A673 (cell line): ENCODE measurements at regions not wholly inside any gene's neighbourhood (a gene's known extent, or its start where the extent isn't known, plus 50 kb on each side); places are given as distances from the start of the nearest gene placed in this dataset.

ENCODE experiments used
- CTCF ChIP-seq: fragments of 300-800, 200-600 bp; sonication (generic); conservative IDR thresholded peaks from 2 replicates; pipeline ENCODE4 v1.5.1; 2017; ENCODE audit warnings: low read depth, mild to moderate bottlenecking, antibody characterized with exemption, low read length, moderate library complexity, mixed read lengths
- EZH2 ChIP-seq: fragments of 200-600 bp; sonication (generic); IDR thresholded peaks from 2 replicates; pipeline ENCODE4 v1.6.1; 2017; ENCODE audit warnings: borderline replicate concordance, low read depth, mild to moderate bottlenecking, mixed read lengths, antibody characterized with exemption, low read length; ENCODE audit not compliant: poor library complexity, severe bottlenecking

- no peak for TF ChIP-seq EZH2
- no peak for TF ChIP-seq CTCF
These were observed 64.5 kb upstream of the STX16 start for GRCh38 chr20:58586565-58587093.
